B cell (primary cell): ENCODE measurements at regions not wholly inside any gene's neighbourhood (a gene's known extent, or its start where the extent isn't known, plus 50 kb on each side); places are given as distances from the start of the nearest gene placed in this dataset.

Experiments
- EZH2 ChIP-seq: IDR thresholded peaks from 2 replicates; pipeline ENCODE4 v1.6.1; 2012; ENCODE audit warnings: borderline replicate concordance, low read depth, mild to moderate bottlenecking, moderate library complexity, low read length; ENCODE audit not compliant: insufficient read depth, poor library complexity, severe bottlenecking
- TF ChIP-seq, protein P1 (sequence below): fragments of 200-600 bp; IDR thresholded peaks from one replicate; pipeline ENCODE4 v1.8.0; 2022; ENCODE audit warnings: antibody characterized with exemption, mild to moderate bottlenecking

DNA sequence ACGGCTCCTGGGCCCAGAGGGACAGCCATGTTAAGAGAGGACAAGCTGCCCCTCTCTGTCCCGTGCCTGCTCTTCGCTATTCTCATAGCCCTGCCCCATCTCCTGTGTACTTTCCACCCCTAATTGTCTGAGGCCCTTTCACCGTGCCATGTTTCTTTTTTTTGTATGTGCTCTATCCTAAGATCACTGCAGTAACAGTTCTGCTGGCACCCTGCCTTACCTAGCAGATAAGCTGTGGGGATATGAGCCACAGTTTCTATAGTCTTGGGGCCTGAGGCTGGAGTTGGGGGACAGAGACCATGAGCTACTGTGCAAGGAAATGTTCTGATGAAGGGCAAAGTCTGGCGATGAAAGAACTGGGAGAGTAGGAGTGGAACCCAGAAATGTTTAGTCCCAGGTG is 269.5 kb upstream of the CITED2 start:
- TF ChIP-seq, protein P1, sequence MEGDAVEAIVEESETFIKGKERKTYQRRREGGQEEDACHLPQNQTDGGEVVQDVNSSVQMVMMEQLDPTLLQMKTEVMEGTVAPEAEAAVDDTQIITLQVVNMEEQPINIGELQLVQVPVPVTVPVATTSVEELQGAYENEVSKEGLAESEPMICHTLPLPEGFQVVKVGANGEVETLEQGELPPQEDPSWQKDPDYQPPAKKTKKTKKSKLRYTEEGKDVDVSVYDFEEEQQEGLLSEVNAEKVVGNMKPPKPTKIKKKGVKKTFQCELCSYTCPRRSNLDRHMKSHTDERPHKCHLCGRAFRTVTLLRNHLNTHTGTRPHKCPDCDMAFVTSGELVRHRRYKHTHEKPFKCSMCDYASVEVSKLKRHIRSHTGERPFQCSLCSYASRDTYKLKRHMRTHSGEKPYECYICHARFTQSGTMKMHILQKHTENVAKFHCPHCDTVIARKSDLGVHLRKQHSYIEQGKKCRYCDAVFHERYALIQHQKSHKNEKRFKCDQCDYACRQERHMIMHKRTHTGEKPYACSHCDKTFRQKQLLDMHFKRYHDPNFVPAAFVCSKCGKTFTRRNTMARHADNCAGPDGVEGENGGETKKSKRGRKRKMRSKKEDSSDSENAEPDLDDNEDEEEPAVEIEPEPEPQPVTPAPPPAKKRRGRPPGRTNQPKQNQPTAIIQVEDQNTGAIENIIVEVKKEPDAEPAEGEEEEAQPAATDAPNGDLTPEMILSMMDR, result no peak
- TF ChIP-seq EZH2, result no peak
